GM12878 (cell line): ENCODE measurements at regions not wholly inside any gene's neighbourhood (a gene's known extent, or its start where the extent isn't known, plus 50 kb on each side); places are given as distances from the start of the nearest gene placed in this dataset.

Source experiments
- BCL11A ChIP-seq: IDR thresholded peaks from 2 replicates; pipeline ENCODE4 v1.6.1; 2011; ENCODE audit warnings: low read depth, low read length
- CTCF ChIP-seq, 3 experiments: IDR thresholded peaks in 2 of 3; conservative IDR thresholded peaks in 1 of 3; 2 replicates each; pipeline ENCODE4 v1.5.1; 2011; ENCODE audit warnings: low read depth in 3 of 3, low read length in 3 of 3, mild to moderate bottlenecking in 3 of 3, control low read depth in 2 of 3, moderate library complexity in 2 of 3, inconsistent platforms in 1 of 3, mixed read lengths in 1 of 3; ENCODE audit not compliant: control insufficient read depth in 2 of 3, insufficient read depth in 1 of 3; ENCODE audit errors: extremely low read depth in 1 of 3
- JUNB ChIP-seq: IDR thresholded peaks from 2 replicates; pipeline ENCODE4 v1.6.1; 2016; ENCODE audit warnings: antibody characterized with exemption, mild to moderate bottlenecking
- MAX ChIP-seq: IDR thresholded peaks from 2 replicates; pipeline ENCODE4 v1.6.1; 2012; ENCODE audit warnings: low read depth, low read length, improper control_type of control experiment
- MEF2A ChIP-seq: IDR thresholded peaks from 2 replicates; pipeline ENCODE4 v1.6.1; 2011; ENCODE audit warnings: low read depth, mild to moderate bottlenecking, low read length, moderate library complexity; ENCODE audit not compliant: insufficient read depth
- NR2C1 ChIP-seq: fragments of 450-650 bp; IDR thresholded peaks from 2 replicates; pipeline ENCODE4 v1.6.1; 2017; ENCODE audit warnings: antibody characterized with exemption, mild to moderate bottlenecking, moderate library complexity
- POLR2A ChIP-seq: IDR thresholded peaks from 2 replicates; pipeline ENCODE4 v1.6.1; 2011; ENCODE audit warnings: low read depth, mild to moderate bottlenecking, low read length
- RAD21 ChIP-seq: IDR thresholded peaks from 2 replicates; pipeline ENCODE4 v1.6.1; 2011; ENCODE audit warnings: mild to moderate bottlenecking, low read depth, low read length, moderate library complexity; ENCODE audit not compliant: insufficient read depth
- REST ChIP-seq: IDR thresholded peaks from 2 replicates; pipeline ENCODE4 v1.6.1; 2012; ENCODE audit warnings: mild to moderate bottlenecking, low read depth, low read length
- USF2 ChIP-seq: IDR thresholded peaks from 2 replicates; pipeline ENCODE4 v1.6.1; 2011; ENCODE audit warnings: low read depth, low read length, improper control_type of control experiment, borderline replicate concordance
- ZBTB33 ChIP-seq: fragments of 450-650 bp; IDR thresholded peaks from 2 replicates; pipeline ENCODE4 v1.6.1; 2017; ENCODE audit warnings: mild to moderate bottlenecking
- ZNF384 ChIP-seq: IDR thresholded peaks from 2 replicates; pipeline ENCODE4 v1.6.1; 2012; ENCODE audit warnings: low read depth, mild to moderate bottlenecking, low read length, improper control_type of control experiment, borderline replicate concordance

GRCh38 chr13:109853153-109853552 lies 66.8 kb upstream of the IRS2 start:
- TF ChIP-seq ZBTB33 (no peak), JUNB (no peak), CTCF (IDR thresholded peaks at IDR 0.05 in 2 of 3, conservative IDR thresholded peaks at IDR 0.05 in 1 of 3; ENCODE audit: control insufficient read depth in 2 of 3, extremely low read depth in 1 of 3, insufficient read depth in 1 of 3, low read depth in 3 of 3, low read length in 3 of 3) (no peak), MEF2A (no peak), USF2 (no peak), RAD21 (no peak), MAX (no peak), BCL11A (no peak), NR2C1 (no peak), POLR2A (no peak), REST (no peak), ZNF384 (no peak)
